ENCODE measurements at regions not wholly inside any gene's neighbourhood (a gene's known extent, or its start where the extent isn't known, plus 50 kb on each side); places are given as distances from the start of the nearest gene placed in this dataset.
A peak's percentile ranks its signal among the peaks of the same experiment; 100 is the strongest.
"Not testable (repeated sequence)": the region's sequence is repeated elsewhere in the genome, so short reads cannot be mapped to it uniquely, and the experiment has no call there.

DNA sequence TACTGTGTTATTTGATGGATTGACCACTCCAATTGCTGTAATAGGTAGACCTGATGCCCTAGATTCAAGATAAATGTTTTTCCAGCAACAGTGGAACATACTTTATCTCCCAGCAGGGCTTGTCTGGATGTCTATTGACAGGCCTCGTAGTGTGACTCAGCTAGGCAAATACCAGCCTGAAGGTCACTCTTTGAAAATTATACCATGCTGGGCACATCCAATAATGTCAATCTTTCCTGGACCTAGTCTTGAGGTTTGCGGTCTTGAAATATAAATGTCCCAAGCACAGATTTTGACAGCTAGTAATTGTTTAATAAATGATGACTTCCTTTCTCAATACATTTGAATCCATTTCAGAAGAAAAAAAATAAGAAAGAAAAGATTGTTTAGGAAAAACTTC is 1138.0 kb upstream of the TMPRSS15 start:
- no peaks in the 10 kb centered on the region for H3K79me1 ChIP-seq (ENCODE audit: low read depth, low read length)
- H3K27ac ChIP-seq (replicated peaks; ENCODE audit: low read length), result no peak overlapping the region
- no peak overlapping the region for H2AK5ac ChIP-seq (ENCODE audit: low read depth, low read length)
- no peak for DNase-seq (ENCODE audit: low spot score)
- no peaks in the 10 kb centered on the region for H3K4me1 ChIP-seq (ENCODE audit: control insufficient read depth in 2 of 2, insufficient read depth in 1 of 2, low read depth in 1 of 2, low read length in 2 of 2)
- H3K23ac ChIP-seq (ENCODE audit: low read depth, low read length, poor library complexity), result no peak overlapping the region
- no peak overlapping the region for H2BK5ac ChIP-seq (ENCODE audit: low read length)
- H3K9me3 ChIP-seq (replicated peaks in 1 of 2; ENCODE audit: control insufficient read depth in 2 of 2, insufficient read depth in 1 of 2, low read depth in 1 of 2, low read length in 2 of 2), result peaks cover 4 to 5% of the 10 kb centered on the region in 2 donors
- no peak overlapping the region for H2AFZ ChIP-seq (ENCODE audit: low read length)
- no peak overlapping the region for H3K18ac ChIP-seq (ENCODE audit: low read length)
- H3K4me2 ChIP-seq (ENCODE audit: insufficient read depth, low read length, poor library complexity, severe bottlenecking), result no peak overlapping the region
- H3K9ac ChIP-seq (ENCODE audit: low read depth, low read length, poor library complexity), result no peak overlapping the region
- no peak overlapping the region for H3K4me3 ChIP-seq (ENCODE audit: low read length in 2 of 2)
- no peak overlapping the region for H2BK12ac ChIP-seq (ENCODE audit: low read length)
- no CpG with 5 or more reads among the region's 2 CpGs for WGBS, 2 donors (ENCODE audit: extremely low coverage in 2 of 2, insufficient read length in 2 of 2, insufficient replicate concordance in 1 of 2)
- H3K14ac ChIP-seq (ENCODE audit: low read length), result no peak overlapping the region
- no peaks in the 10 kb centered on the region for H3K36me3 ChIP-seq (replicated peaks in 1 of 2; ENCODE audit: control insufficient read depth in 2 of 2, insufficient read depth in 2 of 2, low read length in 2 of 2)
- H2BK120ac ChIP-seq (ENCODE audit: low read depth, low read length), result no peak overlapping the region
- no peaks in the 10 kb centered on the region for H3K27me3 ChIP-seq (ENCODE audit: control insufficient read depth in 3 of 3, insufficient read depth in 3 of 3, low read depth in 1 of 3, low read length in 3 of 3)
- H4K8ac ChIP-seq (ENCODE audit: low read depth, low read length), result no peak overlapping the region
- H4K91ac ChIP-seq (ENCODE audit: low read depth, low read length, poor library complexity), result no peak overlapping the region
- no peak overlapping the region for H2BK15ac ChIP-seq (ENCODE audit: low read length)
- H3K4ac ChIP-seq (ENCODE audit: low read length), result no peak overlapping the region

DNA sequence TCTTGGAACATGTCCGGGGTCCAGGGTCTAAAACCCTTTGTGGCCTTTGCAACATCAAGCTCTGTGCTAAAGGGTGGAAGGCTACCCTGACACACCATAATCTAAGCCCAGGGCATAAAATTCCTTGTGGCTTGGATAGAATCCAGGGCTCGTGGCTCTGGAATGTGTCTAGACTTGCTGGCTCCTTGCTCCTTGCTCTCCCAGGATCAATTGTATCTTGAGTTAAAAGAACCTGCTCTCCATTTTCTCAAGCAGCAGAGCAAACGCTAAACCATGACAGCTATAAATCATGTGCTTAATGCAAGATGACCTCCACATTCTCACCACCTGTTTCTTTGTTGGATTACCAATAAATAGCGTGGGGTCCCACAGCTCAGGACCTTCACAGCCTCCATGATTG is 1140.9 kb upstream of the TMPRSS15 start:
- H3K79me1 ChIP-seq (ENCODE audit: low read depth, low read length); H2AFZ ChIP-seq (ENCODE audit: low read length); H2BK15ac ChIP-seq (ENCODE audit: low read length); DNase-seq (ENCODE audit: low spot score); H3K36me3 ChIP-seq (replicated peaks in 1 of 2; ENCODE audit: control insufficient read depth in 2 of 2, insufficient read depth in 2 of 2, low read length in 2 of 2); H3K27ac ChIP-seq (replicated peaks; ENCODE audit: low read length); H3K14ac ChIP-seq (ENCODE audit: low read length); H3K23ac ChIP-seq (ENCODE audit: low read depth, low read length, poor library complexity); H3K27me3 ChIP-seq (ENCODE audit: control insufficient read depth in 3 of 3, insufficient read depth in 3 of 3, low read depth in 1 of 3, low read length in 3 of 3); H2BK12ac ChIP-seq (ENCODE audit: low read length); H3K4me2 ChIP-seq (ENCODE audit: insufficient read depth, low read length, poor library complexity, severe bottlenecking); H3K4ac ChIP-seq (ENCODE audit: low read length); H4K8ac ChIP-seq (ENCODE audit: low read depth, low read length); H2BK120ac ChIP-seq (ENCODE audit: low read depth, low read length); H4K91ac ChIP-seq (ENCODE audit: low read depth, low read length, poor library complexity); H3K9ac ChIP-seq (ENCODE audit: low read depth, low read length, poor library complexity); H2AK5ac ChIP-seq (ENCODE audit: low read depth, low read length); H3K4me1 ChIP-seq (ENCODE audit: control insufficient read depth in 2 of 2, insufficient read depth in 1 of 2, low read depth in 1 of 2, low read length in 2 of 2); H3K18ac ChIP-seq (ENCODE audit: low read length); H2BK5ac ChIP-seq (ENCODE audit: low read length); H3K9me3 ChIP-seq (replicated peaks in 1 of 2; ENCODE audit: control insufficient read depth in 2 of 2, insufficient read depth in 1 of 2, low read depth in 1 of 2, low read length in 2 of 2); H3K4me3 ChIP-seq (ENCODE audit: low read length in 2 of 2): not testable (repeated sequence)
- no CpG with 5 or more reads among the region's 4 CpGs for WGBS, 2 donors (ENCODE audit: extremely low coverage in 2 of 2, insufficient read length in 2 of 2, insufficient replicate concordance in 1 of 2)

DNA sequence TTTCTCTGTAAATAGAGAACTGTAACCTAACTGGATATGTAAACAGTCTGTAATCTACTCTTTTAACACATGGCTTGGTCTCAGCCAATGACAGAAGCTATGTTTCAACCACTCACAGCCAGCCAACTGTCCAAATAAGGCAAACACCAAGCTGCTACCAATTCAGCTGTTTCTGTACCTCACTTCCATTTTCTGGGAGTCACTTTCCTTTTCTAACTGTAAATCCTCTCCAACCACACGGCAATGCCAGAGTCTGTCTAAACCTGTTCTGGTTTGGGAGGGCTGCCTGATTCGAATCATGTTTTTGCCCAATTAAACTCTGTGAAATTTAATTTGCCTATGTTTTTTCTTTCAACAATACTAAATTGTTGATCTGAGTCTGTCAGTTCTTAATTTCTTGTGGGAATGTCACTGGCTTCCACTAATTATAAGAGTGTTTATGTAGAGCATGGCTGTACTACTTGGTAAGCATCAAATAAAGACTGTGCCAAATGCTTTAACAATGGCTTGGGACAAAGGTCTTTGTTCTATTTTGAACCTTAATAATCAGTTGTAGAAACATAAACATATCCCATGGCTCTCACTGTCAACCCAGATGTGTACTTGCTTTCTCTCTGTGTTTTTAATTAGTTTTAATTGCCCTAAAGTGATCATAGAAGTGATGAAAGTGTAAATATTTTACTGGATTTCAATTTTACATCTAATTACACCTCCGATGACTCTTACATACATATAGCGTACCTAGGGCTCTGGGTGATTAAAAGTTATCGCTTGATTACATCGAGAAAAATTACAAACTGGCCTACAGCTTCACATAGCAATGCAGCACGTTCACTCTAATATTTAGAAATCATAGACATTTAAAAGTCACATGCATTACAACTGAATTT is 1144.6 kb upstream of the TMPRSS15 start:
- H2BK120ac ChIP-seq (ENCODE audit: low read depth, low read length), result no peak overlapping the region
- H4K91ac ChIP-seq (ENCODE audit: low read depth, low read length, poor library complexity), result no peak overlapping the region
- H3K4me2 ChIP-seq (ENCODE audit: insufficient read depth, low read length, poor library complexity, severe bottlenecking), result no peak overlapping the region
- no peaks in the 10 kb centered on the region for H3K79me1 ChIP-seq (ENCODE audit: low read depth, low read length)
- peaks cover 3 to 6% of the 10 kb centered on the region in 2 donors for H3K9me3 ChIP-seq (replicated peaks in 1 of 2; ENCODE audit: control insufficient read depth in 2 of 2, insufficient read depth in 1 of 2, low read depth in 1 of 2, low read length in 2 of 2)
- H2BK15ac ChIP-seq (ENCODE audit: low read length), result no peak overlapping the region
- no peak overlapping the region for H3K4me3 ChIP-seq (ENCODE audit: low read length in 2 of 2)
- H3K27me3 ChIP-seq (ENCODE audit: control insufficient read depth in 3 of 3, insufficient read depth in 3 of 3, low read depth in 1 of 3, low read length in 3 of 3), result no peaks in the 10 kb centered on the region
- H3K9ac ChIP-seq (ENCODE audit: low read depth, low read length, poor library complexity), result no peak overlapping the region
- no peak overlapping the region for H2BK5ac ChIP-seq (ENCODE audit: low read length)
- no peak overlapping the region for H2AFZ ChIP-seq (ENCODE audit: low read length)
- no peak overlapping the region for H4K8ac ChIP-seq (ENCODE audit: low read depth, low read length)
- H2AK5ac ChIP-seq (ENCODE audit: low read depth, low read length), result no peak overlapping the region
- H3K23ac ChIP-seq (ENCODE audit: low read depth, low read length, poor library complexity), result no peak overlapping the region
- no peak overlapping the region for H2BK12ac ChIP-seq (ENCODE audit: low read length)
- DNase-seq (ENCODE audit: low spot score), result no peak
- H3K27ac ChIP-seq (replicated peaks; ENCODE audit: low read length), result no peak overlapping the region
- no peak overlapping the region for H3K4ac ChIP-seq (ENCODE audit: low read length)
- H3K36me3 ChIP-seq (replicated peaks in 1 of 2; ENCODE audit: control insufficient read depth in 2 of 2, insufficient read depth in 2 of 2, low read length in 2 of 2), result no peaks in the 10 kb centered on the region
- WGBS, 2 donors (ENCODE audit: extremely low coverage in 2 of 2, insufficient read length in 2 of 2, insufficient replicate concordance in 1 of 2), result no CpG with 5 or more reads among the region's 7 CpGs
- no peaks in the 10 kb centered on the region for H3K4me1 ChIP-seq (ENCODE audit: control insufficient read depth in 2 of 2, insufficient read depth in 1 of 2, low read depth in 1 of 2, low read length in 2 of 2)
- no peak overlapping the region for H3K18ac ChIP-seq (ENCODE audit: low read length)
- H3K14ac ChIP-seq (ENCODE audit: low read length), result no peak overlapping the region

DNA sequence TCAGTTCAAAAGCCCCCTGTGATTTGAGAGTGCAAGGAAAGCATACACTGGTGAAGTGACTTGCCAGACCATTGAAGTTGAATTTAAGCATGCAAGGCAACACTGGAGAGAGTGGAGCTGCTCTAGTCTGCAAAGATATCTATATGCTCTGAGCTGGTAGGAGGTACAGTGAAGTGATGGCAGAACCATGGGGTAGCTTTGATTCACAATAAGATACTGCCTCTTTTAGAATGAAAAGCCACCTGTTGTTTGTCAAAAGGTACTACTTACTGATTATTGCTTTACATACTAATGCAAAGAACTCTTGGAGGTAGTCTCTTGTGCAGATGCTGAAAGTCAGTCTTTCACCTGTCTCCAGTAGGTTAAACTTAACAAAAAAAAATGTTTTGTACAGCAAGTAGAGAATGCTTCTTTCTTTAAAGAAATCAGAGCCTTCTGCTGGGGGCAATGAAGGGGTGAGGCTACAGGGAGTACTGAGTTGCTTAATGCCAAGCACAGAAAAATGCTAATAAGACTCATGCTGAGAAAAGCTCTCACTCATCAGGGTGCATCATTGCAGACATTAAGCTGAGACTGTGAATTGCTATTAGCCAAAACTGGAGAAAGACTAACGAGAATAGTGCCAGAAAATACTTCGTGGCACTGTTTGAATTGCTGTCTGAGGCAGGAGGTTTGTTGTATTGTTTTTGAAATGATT is 1150.5 kb upstream of the TMPRSS15 start:
- H3K4ac ChIP-seq (ENCODE audit: low read length), result no peak overlapping the region
- no peak overlapping the region for H3K14ac ChIP-seq (ENCODE audit: low read length)
- no peak overlapping the region for H4K91ac ChIP-seq (ENCODE audit: low read depth, low read length, poor library complexity)
- no peak overlapping the region for H3K18ac ChIP-seq (ENCODE audit: low read length)
- H2BK12ac ChIP-seq (ENCODE audit: low read length), result no peak overlapping the region
- no peak overlapping the region for H2BK15ac ChIP-seq (ENCODE audit: low read length)
- no peak overlapping the region for H2BK120ac ChIP-seq (ENCODE audit: low read depth, low read length)
- H3K79me1 ChIP-seq (ENCODE audit: low read depth, low read length), result no peaks in the 10 kb centered on the region
- no peak overlapping the region for H4K8ac ChIP-seq (ENCODE audit: low read depth, low read length)
- H3K4me3 ChIP-seq (ENCODE audit: low read length in 2 of 2), result no peak overlapping the region
- H3K23ac ChIP-seq (ENCODE audit: low read depth, low read length, poor library complexity), result no peak overlapping the region
- no peak overlapping the region for H3K9ac ChIP-seq (ENCODE audit: low read depth, low read length, poor library complexity)
- no peak overlapping the region for H3K27ac ChIP-seq (replicated peaks; ENCODE audit: low read length)
- no peaks in the 10 kb centered on the region for H3K27me3 ChIP-seq (ENCODE audit: control insufficient read depth in 3 of 3, insufficient read depth in 3 of 3, low read depth in 1 of 3, low read length in 3 of 3)
- H2AK5ac ChIP-seq (ENCODE audit: low read depth, low read length), result no peak overlapping the region
- peak overlapping the region; percentile 23 for H3K4me2 ChIP-seq (ENCODE audit: insufficient read depth, low read length, poor library complexity, severe bottlenecking)
- no CpG with 5 or more reads among the region's 2 CpGs for WGBS, 2 donors (ENCODE audit: extremely low coverage in 2 of 2, insufficient read length in 2 of 2, insufficient replicate concordance in 1 of 2)
- H2BK5ac ChIP-seq (ENCODE audit: low read length), result no peak overlapping the region
- no peaks in the 10 kb centered on the region for H3K36me3 ChIP-seq (replicated peaks in 1 of 2; ENCODE audit: control insufficient read depth in 2 of 2, insufficient read depth in 2 of 2, low read length in 2 of 2)
- H3K4me1 ChIP-seq (ENCODE audit: control insufficient read depth in 2 of 2, insufficient read depth in 1 of 2, low read depth in 1 of 2, low read length in 2 of 2), result peaks cover 0 to 6% of the 10 kb centered on the region in 2 donors
- no peak overlapping the region for H2AFZ ChIP-seq (ENCODE audit: low read length)
- peaks cover 0 to 4% of the 10 kb centered on the region in 2 donors for H3K9me3 ChIP-seq (replicated peaks in 1 of 2; ENCODE audit: control insufficient read depth in 2 of 2, insufficient read depth in 1 of 2, low read depth in 1 of 2, low read length in 2 of 2)
- no peak for DNase-seq (ENCODE audit: low spot score)

All from neuronal stem cell (in vitro differentiated cells).